ENCODE measurements at regions not wholly inside any gene's neighbourhood (a gene's known extent, or its start where the extent isn't known, plus 50 kb on each side); places are given as distances from the start of the nearest gene placed in this dataset.

GRCh38 chr12:126139355-126139754 is 1074.1 kb downstream of the AACS start:
- DNase-seq = no peak

- DNase-seq = no peak
These were observed 1079.4 kb downstream of the AACS start for GRCh38 chr12:126144603-126145002.

DNA sequence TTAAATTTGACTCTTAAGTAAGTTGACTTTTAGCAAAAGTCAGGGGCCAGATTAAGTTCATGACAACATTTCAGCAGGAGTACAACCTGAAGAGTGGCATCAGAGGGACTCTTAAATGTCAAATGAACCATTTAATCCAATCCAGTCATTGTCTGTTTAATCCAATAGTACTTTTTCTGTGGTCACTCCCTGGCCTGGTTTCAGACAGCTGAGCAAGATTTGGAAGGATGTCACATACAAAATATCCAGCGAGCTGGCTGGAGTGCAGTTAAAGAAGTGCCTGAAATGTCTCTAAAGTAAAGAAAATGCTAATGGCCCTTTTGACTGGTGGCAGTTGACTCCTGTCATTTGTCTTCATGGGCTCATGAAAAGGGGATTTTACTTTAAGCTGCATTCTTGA is 1082.1 kb downstream of the AACS start:
- no peak for DNase-seq

DNA sequence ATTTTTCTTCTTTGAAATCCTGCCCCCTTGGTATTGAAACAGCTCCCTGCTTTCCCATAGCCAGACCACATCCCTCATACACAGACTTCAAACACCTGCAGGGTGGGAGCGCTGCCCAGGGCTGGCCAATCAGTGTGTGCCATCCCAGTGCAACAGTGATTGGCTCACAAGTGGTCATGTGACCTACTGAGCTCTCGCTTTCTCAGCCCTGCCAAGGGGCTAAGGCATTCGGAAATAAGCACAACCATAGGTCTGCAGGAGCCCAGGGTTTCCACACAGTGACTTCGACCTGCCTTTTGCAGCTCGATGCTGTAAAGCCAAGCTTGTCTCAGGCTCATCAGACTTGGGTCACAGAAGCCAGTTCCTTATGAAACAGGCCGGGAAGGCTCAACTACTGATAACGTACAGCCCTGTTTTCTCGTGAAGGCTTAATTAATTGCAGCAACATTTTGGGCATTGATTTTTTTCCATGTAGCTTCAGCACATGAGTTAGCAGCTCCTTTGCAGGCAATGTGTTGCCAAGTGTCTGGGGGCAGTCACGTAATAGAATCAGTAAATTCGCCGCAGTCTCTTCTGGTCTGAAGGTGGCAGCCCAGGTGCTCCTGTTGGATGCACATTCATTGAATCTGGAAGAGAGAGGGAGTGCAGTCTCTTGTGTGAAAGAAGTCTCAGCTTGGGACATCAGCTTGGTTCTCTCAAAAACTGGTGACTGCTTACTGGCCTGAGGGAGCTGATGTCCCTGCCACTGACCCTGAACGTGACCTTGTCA is 1091.8 kb downstream of the AACS start:
- no peak for DNase-seq

GRCh38 chr12:126157575-126157966 is 1092.3 kb downstream of the AACS start:
- DNase-seq = no peak

DNA sequence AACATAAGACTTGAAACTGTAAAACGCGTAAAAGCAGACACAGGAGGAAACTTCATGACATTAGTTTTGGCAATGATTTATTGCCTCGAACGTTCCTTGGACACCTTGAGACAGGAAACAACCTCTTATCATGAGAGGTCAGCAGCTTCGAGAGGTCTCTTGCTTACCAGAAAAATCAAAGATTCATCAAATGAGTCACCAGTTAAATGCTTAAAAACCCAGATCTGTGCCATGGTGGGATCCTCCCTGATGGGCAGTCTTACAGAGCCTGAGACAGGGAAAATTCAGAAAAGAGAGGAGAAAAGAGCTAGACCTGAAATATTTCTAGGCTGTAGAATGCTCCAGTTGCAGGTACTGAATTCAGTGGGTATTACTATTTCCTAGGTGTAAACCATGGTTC is 1093.9 kb downstream of the AACS start:
- no peak for DNase-seq

GRCh38 chr12:126160912-126161311 is 1095.7 kb downstream of the AACS start:
- DNase-seq = no peak

DNA sequence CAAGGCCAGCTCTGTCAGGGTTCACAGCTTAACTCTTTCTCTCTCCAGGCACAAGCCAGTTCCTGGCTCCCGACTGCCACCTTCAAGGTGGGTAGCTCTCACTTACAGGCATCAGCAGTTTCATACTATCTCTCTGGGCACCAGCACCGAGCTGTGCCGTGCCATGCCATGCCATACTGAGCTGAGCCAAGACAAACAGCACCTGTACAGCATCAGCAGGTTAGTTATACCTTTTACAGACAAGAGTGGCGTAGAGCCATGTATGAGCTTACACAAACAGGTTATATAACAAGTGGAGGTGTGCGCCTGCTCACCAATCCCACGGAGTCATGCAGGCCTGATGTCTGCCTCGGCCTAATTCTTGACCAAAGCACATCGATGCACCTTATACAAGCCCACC is 1098.7 kb downstream of the AACS start:
- DNase-seq = no peak

DNA sequence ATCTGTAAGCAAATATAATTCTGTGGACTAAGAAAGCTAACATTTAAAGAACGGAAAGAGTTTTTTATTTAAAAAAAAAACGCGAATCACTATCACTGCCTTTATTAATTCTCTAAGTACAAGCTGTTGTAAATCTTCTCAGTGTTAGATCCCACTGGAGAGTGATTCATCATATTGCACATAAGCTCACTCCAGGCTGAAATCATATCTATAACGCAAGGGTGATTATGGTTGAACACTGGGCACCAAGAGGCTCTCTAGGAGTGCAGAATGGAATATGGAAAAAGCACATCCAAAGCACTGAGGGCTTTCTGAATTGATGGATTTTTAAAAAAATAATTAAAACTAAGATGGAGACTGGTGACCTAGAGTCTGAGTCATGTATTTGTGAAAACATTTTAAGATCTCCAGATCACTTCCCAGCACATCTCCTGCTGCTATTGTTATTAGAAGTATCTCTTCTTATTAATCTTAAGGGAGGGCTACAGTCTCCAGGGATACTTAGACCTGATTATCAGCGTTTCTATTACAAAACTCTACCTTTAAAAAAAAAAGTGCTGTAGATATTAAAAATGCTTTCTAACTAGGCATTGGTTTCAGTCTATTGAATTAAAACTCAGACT is 1106.8 kb downstream of the AACS start:
- no peak for DNase-seq

GRCh38 chr12:126182619-126183236 is 1117.5 kb downstream of the AACS start:
- no peak for DNase-seq

DNA sequence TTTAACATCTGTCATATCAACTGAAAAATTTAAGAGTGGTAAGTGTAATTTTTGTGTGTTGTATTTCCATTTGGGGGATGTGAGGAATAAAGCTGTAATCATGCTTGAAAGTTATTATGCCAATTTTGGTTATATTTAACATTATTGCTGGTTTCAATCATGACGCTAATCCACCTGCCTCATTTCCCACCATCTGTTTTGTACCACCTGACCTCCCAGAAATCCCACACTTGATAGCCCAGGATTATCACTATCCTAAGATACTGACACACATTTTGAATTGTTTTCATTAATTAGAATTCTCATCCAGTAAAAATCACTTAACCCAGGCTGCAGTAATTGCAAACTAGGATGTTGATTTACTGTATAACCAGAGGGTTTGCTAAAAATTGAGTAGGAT is 1119.8 kb downstream of the AACS start:
- no peak for DNase-seq

DNA sequence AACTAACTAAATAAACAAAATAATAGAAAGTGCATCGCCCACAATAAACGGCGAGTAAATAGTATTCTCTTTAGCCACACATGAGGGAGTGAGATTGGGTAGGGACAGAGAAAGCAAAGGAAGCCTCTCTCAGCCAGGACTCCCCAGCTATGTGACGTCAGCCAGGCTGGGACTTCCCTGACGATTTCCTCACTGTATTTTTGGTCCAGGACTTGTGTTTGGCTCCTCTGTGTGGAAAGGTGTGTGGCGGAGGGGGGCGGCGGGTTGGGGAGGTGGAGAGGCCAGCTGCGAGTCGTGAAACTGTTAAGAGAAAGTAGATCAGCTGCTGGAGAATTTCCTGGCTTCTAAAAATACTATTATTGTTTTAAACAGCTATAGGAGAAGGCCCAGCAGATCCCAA is 1124.6 kb downstream of the AACS start:
- no peak for DNase-seq

DNA sequence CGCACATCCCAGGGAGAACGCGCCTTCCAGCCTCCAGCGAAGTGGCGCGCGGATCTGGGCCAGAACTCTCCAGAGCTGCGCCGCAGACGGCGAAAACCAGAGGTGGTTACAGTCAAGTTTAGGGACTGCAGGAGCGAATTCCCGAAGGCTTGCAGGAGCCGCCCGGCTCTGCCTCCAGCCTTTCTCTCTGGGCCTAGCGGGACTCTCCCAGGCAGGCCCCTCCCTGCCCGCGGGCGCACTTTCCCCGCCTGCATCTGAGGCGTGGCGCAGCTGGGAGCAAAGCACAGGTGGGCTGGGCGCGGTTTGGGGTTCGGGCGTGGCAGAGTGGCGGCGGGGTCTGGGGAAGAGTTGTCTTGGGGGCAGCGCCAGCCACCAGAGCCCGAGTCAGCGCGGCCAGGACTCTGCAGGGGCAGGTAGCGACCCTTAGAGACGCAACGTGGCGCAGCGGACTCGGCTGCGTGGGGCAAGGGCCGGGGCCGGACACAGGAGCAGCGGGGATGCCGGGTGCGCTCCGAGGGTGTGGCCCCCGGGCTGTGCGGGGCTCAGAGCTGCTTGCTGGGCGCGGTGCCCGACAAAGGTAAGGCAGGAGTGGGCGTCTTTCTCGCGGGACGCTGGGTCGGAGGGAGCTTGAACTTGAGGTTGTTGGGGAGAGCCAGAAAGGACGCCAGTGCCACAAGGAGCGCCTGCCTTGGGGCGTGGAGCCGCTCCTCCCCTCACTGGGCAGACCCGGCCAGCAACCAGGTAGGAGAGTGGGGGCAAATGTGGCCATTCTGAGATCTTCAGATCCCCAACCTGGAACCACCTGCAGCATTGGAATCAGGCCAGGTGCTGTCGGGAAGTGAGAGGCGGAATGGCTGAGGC is 1126.0 kb downstream of the AACS start:
- no peak for DNase-seq

DNA sequence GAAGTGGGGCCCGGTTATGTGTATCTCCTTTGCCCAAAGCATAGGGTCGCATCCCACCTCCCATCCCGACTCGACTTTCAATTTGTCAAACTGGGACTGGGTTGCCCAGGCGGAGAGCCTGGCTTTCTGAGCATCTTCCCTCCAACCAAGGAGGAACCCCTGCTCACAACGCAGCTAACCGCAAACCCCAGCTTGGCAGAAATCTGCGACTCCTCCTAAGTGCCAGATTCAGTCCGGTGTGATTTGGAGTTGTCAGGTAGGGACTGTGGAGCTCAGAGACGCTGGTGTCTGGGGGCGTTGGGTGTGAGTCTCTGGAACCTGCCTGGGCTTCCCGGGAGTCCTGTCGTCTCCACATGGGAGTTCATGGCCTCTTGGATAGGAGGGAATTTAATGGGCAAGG is 1126.7 kb downstream of the AACS start:
- DNase-seq = no peak

- DNase-seq = no peak
These were observed 1128.0 kb downstream of the AACS start for GRCh38 chr12:126193190-126193589.

- no peak for DNase-seq
These were observed 1131.0 kb downstream of the AACS start for GRCh38 chr12:126196263-126196662.

- no peak for DNase-seq
These were observed 1133.3 kb downstream of the AACS start for GRCh38 chr12:126198516-126198915.

DNA sequence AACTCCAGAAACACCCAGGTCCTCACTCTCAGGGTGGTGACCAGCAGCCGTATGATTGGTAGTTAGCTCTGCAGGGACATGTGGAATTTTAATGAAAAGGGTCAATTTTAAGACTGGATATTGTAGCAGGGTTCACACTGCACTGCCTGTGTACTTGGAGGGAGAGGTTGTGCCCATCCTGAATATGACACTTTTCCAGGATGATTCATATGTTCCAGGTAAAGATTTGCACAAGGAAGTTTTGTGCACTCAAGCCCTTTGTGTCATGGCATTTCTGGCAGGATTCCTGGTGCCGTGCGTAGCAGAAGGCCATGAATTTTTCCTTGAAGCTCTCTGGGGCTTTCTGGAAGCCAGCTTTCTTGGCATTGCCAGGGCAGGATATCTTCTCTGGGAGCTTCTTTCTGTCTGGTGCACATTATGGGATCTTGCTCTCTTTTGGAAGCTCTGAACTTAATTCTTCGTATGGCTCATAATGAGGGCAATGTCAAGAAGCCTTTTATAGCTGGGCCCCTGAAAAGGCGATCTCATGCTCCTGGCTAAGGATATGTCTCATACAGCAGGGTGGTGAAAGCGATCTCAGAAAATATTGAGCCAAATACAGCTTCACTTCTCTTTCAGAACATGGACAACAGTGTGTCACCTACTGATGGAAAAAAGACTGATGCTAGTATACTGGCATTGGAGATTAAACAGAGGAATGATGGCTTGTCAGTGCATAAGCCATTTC is 1133.9 kb downstream of the AACS start:
- no peak for DNase-seq

DNA sequence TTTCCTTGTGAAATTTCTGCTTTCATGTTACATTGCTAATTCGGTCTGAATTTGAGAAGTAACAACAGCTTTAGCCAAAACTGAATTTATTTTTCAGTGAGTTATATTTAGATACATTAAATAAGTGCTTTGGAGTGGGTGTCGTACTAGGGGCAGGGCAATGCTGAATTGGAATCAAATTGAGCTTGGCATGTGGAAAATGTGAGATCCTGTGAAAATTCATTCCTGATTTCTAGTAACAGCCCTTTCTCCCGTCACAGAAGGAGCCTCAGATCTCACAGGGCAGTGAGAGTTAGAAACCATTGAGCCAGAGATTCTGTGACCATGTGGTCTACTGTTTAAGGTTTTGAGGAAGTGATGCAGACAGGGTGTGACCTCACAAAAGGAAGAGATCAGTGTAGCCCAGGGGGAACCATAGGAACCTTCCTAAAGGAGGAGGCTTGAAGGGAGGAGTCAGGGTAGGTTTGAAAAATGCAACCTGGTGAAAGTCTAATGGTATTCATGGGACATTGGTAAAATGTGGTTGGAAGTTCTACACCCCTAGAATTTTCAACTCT is 1136.8 kb downstream of the AACS start:
- DNase-seq = no peak

DNA sequence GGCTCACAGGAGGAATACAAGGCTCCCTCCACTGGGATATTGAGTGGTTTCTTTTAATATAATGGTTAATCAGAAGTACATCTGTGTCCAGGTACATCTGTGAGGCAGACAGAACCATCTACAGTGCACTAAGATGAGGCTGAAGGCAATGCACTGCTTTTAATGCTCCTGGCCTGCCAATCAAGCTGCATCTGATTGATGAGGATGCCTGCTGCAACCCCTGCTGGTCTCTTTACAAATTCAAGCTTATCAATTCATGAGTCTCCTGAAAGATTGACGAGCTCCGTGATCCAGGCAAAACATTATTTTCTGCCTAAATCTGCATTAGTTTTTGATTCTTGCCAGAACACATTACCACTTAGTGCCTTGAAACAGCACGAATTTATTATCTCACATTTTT is 1139.1 kb downstream of the AACS start:
- no peak for DNase-seq

GRCh38 chr12:126210026-126210425 is 1144.8 kb downstream of the AACS start:
- no peak for DNase-seq

DNA sequence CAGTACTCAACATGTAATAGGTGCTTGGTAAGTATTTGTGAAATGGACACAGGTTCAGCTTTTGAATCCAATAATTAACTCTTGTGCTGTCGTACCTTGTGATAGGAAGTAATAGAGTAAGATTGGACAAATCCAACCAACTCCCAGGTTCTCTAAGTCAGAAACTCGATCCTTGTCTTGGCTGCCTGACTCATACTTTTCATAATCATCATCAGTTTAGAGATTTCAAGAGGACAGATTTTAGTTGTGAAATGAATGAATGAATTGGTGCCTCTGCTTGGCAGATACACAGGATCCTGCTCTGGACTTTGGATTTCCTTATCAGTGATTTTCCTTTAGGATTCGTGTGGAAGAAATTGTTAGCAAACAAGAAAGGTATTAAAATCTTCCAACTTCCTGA is 1145.2 kb downstream of the AACS start:
- DNase-seq = no peak

Measured in activated CD4-positive, alpha-beta T cell treated with anti-CD3 and anti-CD28 coated beads, Interleukin-2, amount 50 U/mL, for 48 hours (primary cell).